SH-SY5Y (cell line): ENCODE measurements at regions not wholly inside any gene's neighbourhood (a gene's known extent, or its start where the extent isn't known, plus 50 kb on each side); places are given as distances from the start of the nearest gene placed in this dataset.

ENCODE experiments used
- GATA2 ChIP-seq: IDR thresholded peaks from 2 replicates; pipeline ENCODE4 v1.6.1; 2011; ENCODE audit warnings: mild to moderate bottlenecking, low read depth, low read length
- GATA3 ChIP-seq: IDR thresholded peaks from 2 replicates; pipeline ENCODE4 v1.6.1; 2011; ENCODE audit warnings: low read depth, mild to moderate bottlenecking, low read length, moderate library complexity

DNA sequence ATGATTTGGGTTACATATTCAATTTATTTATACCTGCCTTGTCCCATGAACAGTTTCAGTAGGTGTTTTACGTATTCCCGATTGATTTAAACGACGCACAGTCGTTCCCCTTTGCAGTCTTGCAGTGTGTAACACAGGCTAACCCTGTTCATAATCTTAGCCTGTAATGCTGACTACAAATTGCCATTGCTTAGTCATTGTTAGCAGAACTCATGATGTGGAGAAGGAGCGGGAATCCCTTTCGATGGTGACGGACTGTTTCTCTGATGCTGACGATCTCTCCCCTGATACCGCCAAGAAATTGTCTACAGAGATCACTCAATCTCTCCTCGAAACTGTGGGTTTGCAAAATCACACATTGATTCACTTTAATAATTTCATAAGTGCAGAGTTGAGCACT, 93.2 kb downstream of the MRPL36 start:
- TF ChIP-seq GATA2 = no peak
- TF ChIP-seq GATA3 = no peak
